Activated CD4-positive, alpha-beta memory T cell treated with anti-CD3 and anti-CD28 coated beads, Interleukin-2, amount 10 ng/mL, durations not matched to agents 7 days and 5 days (primary cell): ENCODE measurements at regions not wholly inside any gene's neighbourhood (a gene's known extent, or its start where the extent isn't known, plus 50 kb on each side); places are given as distances from the start of the nearest gene placed in this dataset.

Source experiments
- CTCF ChIA-PET: fragments of 350-600 bp; sonication (Branson Sonifier 250); formaldehyde crosslinking; loops from one replicate; lab custom pipeline; 2021; ENCODE audit warnings: antibody characterized with exemption, inconsistent platforms; lab: Charles Lee
- POLR2A ChIA-PET: fragments of 350-600 bp; sonication (Branson Sonifier 250); formaldehyde crosslinking; loops from one replicate; lab custom pipeline; 2021; ENCODE audit warnings: antibody characterized with exemption; lab: Charles Lee
- DNase-seq: peaks from one replicate; pipeline ENCODE4 v3.0.0-alpha.2; 2020
- H3K27ac Mint-ChIP-seq: one replicate; pipeline ENCODE4 v1.8.0; 2021; ENCODE audit warnings: mild to moderate bottlenecking, mixed read lengths
- H3K27me3 Mint-ChIP-seq: one replicate; pipeline ENCODE4 v1.8.0; 2021; ENCODE audit warnings: mixed read lengths
- H3K36me3 Mint-ChIP-seq: one replicate; pipeline ENCODE4 v1.8.0; 2021; ENCODE audit warnings: low read depth, mixed read lengths
- H3K4me1 Mint-ChIP-seq: one replicate; pipeline ENCODE4 v1.8.0; 2021; ENCODE audit warnings: mixed read lengths
- H3K4me3 Mint-ChIP-seq: one replicate; pipeline ENCODE4 v1.8.0; 2021; ENCODE audit warnings: mild to moderate bottlenecking, mixed read lengths
- H3K9me3 Mint-ChIP-seq: one replicate; pipeline ENCODE4 v1.8.0; 2021; ENCODE audit warnings: mixed read lengths

- H3K4me3 Mint-ChIP-seq: no peak overlapping the region
- H3K9me3 Mint-ChIP-seq: no peaks in the 10 kb centered on the region
- no peak overlapping the region for H3K27ac Mint-ChIP-seq
- ChIA-PET POLR2A (no interaction called here), CTCF (no interaction called here)
- H3K36me3 Mint-ChIP-seq: no peaks in the 10 kb centered on the region
- no peaks in the 10 kb centered on the region for H3K4me1 Mint-ChIP-seq
- H3K27me3 Mint-ChIP-seq: no peaks in the 10 kb centered on the region
- no peak for DNase-seq
Measured at GRCh38 chr4:36716874-36717273, 435.5 kb downstream of the DTHD1 start.

- H3K27me3 Mint-ChIP-seq: no peaks in the 10 kb centered on the region
- H3K36me3 Mint-ChIP-seq: no peaks in the 10 kb centered on the region
- H3K9me3 Mint-ChIP-seq: no peaks in the 10 kb centered on the region
- no peak overlapping the region for H3K27ac Mint-ChIP-seq
- H3K4me1 Mint-ChIP-seq: no peaks in the 10 kb centered on the region
- CTCF ChIA-PET: no interaction called here
- POLR2A ChIA-PET: no interaction called here
- DNase-seq: no peak
- H3K4me3 Mint-ChIP-seq: no peak overlapping the region
Measured at GRCh38 chr4:36719425-36719824, 438.0 kb downstream of the DTHD1 start.

GRCh38 chr4:36722986-36723385 is 441.6 kb downstream of the DTHD1 start:
- Mint-ChIP-seq H3K36me3 (no peaks in the 10 kb centered on the region), H3K27me3 (no peaks in the 10 kb centered on the region), H3K9me3 (no peaks in the 10 kb centered on the region), H3K4me1 (no peaks in the 10 kb centered on the region), H3K4me3 (no peak overlapping the region), H3K27ac (no peak overlapping the region)
- no peak for DNase-seq
- POLR2A ChIA-PET: no interaction called here
- CTCF ChIA-PET: interaction anchor here (1.0 kb wide), 1 partner anchor 13 kb away, joined by 4 read pairs; no protein-coding TSS in a partner anchor

GRCh38 chr4:36734334-36734733 is 452.9 kb downstream of the DTHD1 start:
- ChIA-PET CTCF (no interaction called here), POLR2A (no interaction called here)

GRCh38 chr4:36737691-36738090 is 456.3 kb downstream of the DTHD1 start:
- POLR2A ChIA-PET: no interaction called here
- no peak overlapping the region for H3K27ac Mint-ChIP-seq
- no peak for DNase-seq
- no peak overlapping the region for H3K4me3 Mint-ChIP-seq
- H3K9me3 Mint-ChIP-seq: no peaks in the 10 kb centered on the region
- no peaks in the 10 kb centered on the region for H3K27me3 Mint-ChIP-seq
- H3K36me3 Mint-ChIP-seq: no peaks in the 10 kb centered on the region
- H3K4me1 Mint-ChIP-seq: no peaks in the 10 kb centered on the region
- CTCF ChIA-PET: no interaction called here

More at GRCh38 chr4:36734334-36734733, 452.9 kb downstream of the DTHD1 start:
- H3K27me3 Mint-ChIP-seq: no peaks in the 10 kb centered on the region
- no peak overlapping the region for H3K4me3 Mint-ChIP-seq
- no peak for DNase-seq
- H3K9me3 Mint-ChIP-seq: no peaks in the 10 kb centered on the region
- no peaks in the 10 kb centered on the region for H3K4me1 Mint-ChIP-seq
- H3K36me3 Mint-ChIP-seq: no peaks in the 10 kb centered on the region
- H3K27ac Mint-ChIP-seq: no peak overlapping the region

GRCh38 chr4:36740796-36741310 is 459.4 kb downstream of the DTHD1 start:
- ChIA-PET CTCF (interaction anchor here (0.6 kb wide), 1 partner anchor 396 kb away, joined by 3 read pairs; no protein-coding TSS in a partner anchor), POLR2A (no interaction called here)
- H3K4me1 Mint-ChIP-seq: no peaks in the 10 kb centered on the region

GRCh38 chr4:36747277-36748129 is 466.1 kb downstream of the DTHD1 start:
- Mint-ChIP-seq H3K4me3 (no peak overlapping the region), H3K36me3 (no peaks in the 10 kb centered on the region), H3K4me1 (peaks cover under 1% of the 10 kb centered on the region), H3K27ac (no peak overlapping the region), H3K9me3 (no peaks in the 10 kb centered on the region), H3K27me3 (no peaks in the 10 kb centered on the region)
- DNase-seq: no peak
- CTCF ChIA-PET: no interaction called here
- POLR2A ChIA-PET: no interaction called here

More at GRCh38 chr4:36740796-36741310, 459.4 kb downstream of the DTHD1 start:
- Mint-ChIP-seq H3K4me3 (no peak overlapping the region), H3K27ac (no peak overlapping the region), H3K9me3 (no peaks in the 10 kb centered on the region), H3K36me3 (no peaks in the 10 kb centered on the region), H3K27me3 (no peaks in the 10 kb centered on the region)
- DNase-seq: no peak

GRCh38 chr4:36753048-36753447 is 471.6 kb downstream of the DTHD1 start:
- Mint-ChIP-seq H3K4me1 (peaks cover 8% of the 10 kb centered on the region), H3K27me3 (no peaks in the 10 kb centered on the region), H3K4me3 (no peak overlapping the region), H3K9me3 (no peaks in the 10 kb centered on the region), H3K27ac (no peak overlapping the region), H3K36me3 (no peaks in the 10 kb centered on the region)
- POLR2A ChIA-PET: no interaction called here
- no peak for DNase-seq
- CTCF ChIA-PET: no interaction called here

GRCh38 chr4:36757580-36758311 is 476.3 kb downstream of the DTHD1 start:
- Mint-ChIP-seq H3K4me3 (no peak overlapping the region), H3K27ac (no peak overlapping the region), H3K4me1 (peaks cover 6% of the 10 kb centered on the region), H3K27me3 (no peaks in the 10 kb centered on the region), H3K36me3 (no peaks in the 10 kb centered on the region), H3K9me3 (no peaks in the 10 kb centered on the region)
- ChIA-PET POLR2A (no interaction called here), CTCF (no interaction called here)
- DNase-seq: no peak

- H3K36me3 Mint-ChIP-seq: no peaks in the 10 kb centered on the region
- H3K27ac Mint-ChIP-seq: no peak overlapping the region
- no peaks in the 10 kb centered on the region for H3K9me3 Mint-ChIP-seq
- H3K27me3 Mint-ChIP-seq: no peaks in the 10 kb centered on the region
- DNase-seq: no peak
- POLR2A ChIA-PET: no interaction called here
- peaks cover 6% of the 10 kb centered on the region for H3K4me1 Mint-ChIP-seq
- CTCF ChIA-PET: no interaction called here
- H3K4me3 Mint-ChIP-seq: no peak overlapping the region
Measured at GRCh38 chr4:36758312-36759178, 477.1 kb downstream of the DTHD1 start.

GRCh38 chr4:36761607-36762006 is 480.2 kb downstream of the DTHD1 start:
- Mint-ChIP-seq H3K9me3 (no peaks in the 10 kb centered on the region), H3K4me1 (peaks cover 6% of the 10 kb centered on the region), H3K36me3 (no peaks in the 10 kb centered on the region), H3K27me3 (peaks cover 3% of the 10 kb centered on the region), H3K4me3 (no peak overlapping the region), H3K27ac (no peak overlapping the region)
- DNase-seq: no peak
- ChIA-PET CTCF (no interaction called here), POLR2A (no interaction called here)

GRCh38 chr4:36763814-36764213 is 480.7 kb upstream of the NWD2 start:
- H3K27me3 Mint-ChIP-seq: peaks cover 3% of the 10 kb centered on the region
- no peak overlapping the region for H3K4me3 Mint-ChIP-seq
- H3K9me3 Mint-ChIP-seq: no peaks in the 10 kb centered on the region
- H3K4me1 Mint-ChIP-seq: no peaks in the 10 kb centered on the region
- H3K36me3 Mint-ChIP-seq: no peaks in the 10 kb centered on the region
- DNase-seq: no peak
- ChIA-PET POLR2A (no interaction called here), CTCF (no interaction called here)
- no peak overlapping the region for H3K27ac Mint-ChIP-seq

GRCh38 chr4:36767596-36767995 is 476.9 kb upstream of the NWD2 start:
- Mint-ChIP-seq H3K36me3 (no peaks in the 10 kb centered on the region), H3K4me1 (peaks cover 8% of the 10 kb centered on the region), H3K27ac (no peak overlapping the region), H3K27me3 (peaks cover 3% of the 10 kb centered on the region), H3K4me3 (no peak overlapping the region), H3K9me3 (no peaks in the 10 kb centered on the region)
- DNase-seq: no peak
- ChIA-PET CTCF (no interaction called here), POLR2A (no interaction called here)
